IMR-90 (cell line): ENCODE measurements at regions not wholly inside any gene's neighbourhood (a gene's known extent, or its start where the extent isn't known, plus 50 kb on each side); places are given as distances from the start of the nearest gene placed in this dataset.
A peak's percentile ranks its signal among the peaks of the same experiment; 100 is the strongest.

ENCODE experiments used
- ATAC-seq: fragments of 200-7000 bp; cut with Tn5 transposase; 2 replicates; pipeline ENCODE4 v1.9.1; 2020; ENCODE audit warnings: low read depth, mild to moderate bottlenecking, moderate library complexity
- BruUV-seq: library from RNA; stranded (reverse); fragments of 400-500 nt; replicated peaks from 2 replicates; lab custom pipeline; 2021; lab: Mats Ljungman, UMichigan
- CTCF ChIA-PET: fragments of 300-600 bp; formaldehyde crosslinking; extraction: SDS; loops from one replicate; lab custom pipeline; 2021; ENCODE audit warnings: antibody characterized with exemption; lab: Yijun Ruan, JAX
- POLR2A ChIA-PET: fragments of 300-600 bp; sonication (Branson Sonifier 250); formaldehyde crosslinking; loops from one replicate; lab custom pipeline; 2022; ENCODE audit warnings: antibody characterized with exemption; ENCODE audit not compliant: unreplicated experiment; lab: Charles Lee
- DNase-seq: peaks from one replicate; pipeline ENCODE4 v3.0.0; 2013
- H2AFZ ChIP-seq: replicated peaks from 2 replicates; pipeline ENCODE3; 2013; ENCODE audit warnings: low read length, mild to moderate bottlenecking; ENCODE audit not compliant: poor library complexity
- H2AK5ac ChIP-seq: 2 replicates; pipeline ENCODE4 v1.6.1; 2013; ENCODE audit warnings: low read depth, low read length, inconsistent platforms
- H2AK9ac ChIP-seq: replicated peaks from 2 replicates; pipeline ENCODE3; 2013; ENCODE audit warnings: mild to moderate bottlenecking, low read depth, low read length, moderate library complexity; ENCODE audit not compliant: poor library complexity
- H2BK120ac ChIP-seq: 2 replicates; pipeline ENCODE4 v1.6.1; 2013; ENCODE audit warnings: low read depth, low read length, inconsistent platforms
- H2BK15ac ChIP-seq: 3 replicates; pipeline ENCODE4 v1.6.1; 2013; ENCODE audit warnings: low read depth, low read length, inconsistent platforms
- H2BK20ac ChIP-seq: 2 replicates; pipeline ENCODE4 v1.6.1; 2013; ENCODE audit warnings: low read depth, mild to moderate bottlenecking, inconsistent platforms, low read length, moderate library complexity
- H2BK5ac ChIP-seq: 2 replicates; pipeline ENCODE4 v1.6.1; 2013; ENCODE audit warnings: mild to moderate bottlenecking, low read depth, low read length, inconsistent platforms; ENCODE audit not compliant: poor library complexity, severe bottlenecking
- H3K14ac ChIP-seq: replicated peaks from 2 replicates; pipeline ENCODE4 v1.6.1; 2013; ENCODE audit warnings: low read depth, low read length, inconsistent platforms
- H3K18ac ChIP-seq: 2 replicates; pipeline ENCODE4 v1.6.1; 2013; ENCODE audit warnings: low read depth, low read length, control low read depth
- H3K23ac ChIP-seq: 2 replicates; pipeline ENCODE4 v1.6.1; 2013; ENCODE audit warnings: low read depth, low read length, inconsistent platforms
- H3K27ac ChIP-seq: 2 replicates; pipeline ENCODE4 v1.5.1; 2013; ENCODE audit warnings: mild to moderate bottlenecking, control low read depth, low read length; ENCODE audit not compliant: insufficient read depth
- H3K27me3 ChIP-seq: 2 replicates; pipeline ENCODE4 v1.6.1; 2013; ENCODE audit warnings: low read length; ENCODE audit not compliant: control insufficient read depth, insufficient read depth
- H3K36me3 ChIP-seq: 2 replicates; pipeline ENCODE4 v1.6.1; 2013; ENCODE audit warnings: low read length, mixed read lengths; ENCODE audit not compliant: control insufficient read depth, insufficient read depth
- H3K4ac ChIP-seq: 2 replicates; pipeline ENCODE4 v1.6.1; 2013; ENCODE audit warnings: low read depth, low read length, inconsistent platforms
- H3K4me1 ChIP-seq: 2 replicates; pipeline ENCODE4 v1.6.1; 2013; ENCODE audit warnings: low read length, mixed read lengths; ENCODE audit not compliant: control insufficient read depth, insufficient read depth
- H3K4me2 ChIP-seq: 2 replicates; pipeline ENCODE4 v1.6.1; 2013; ENCODE audit warnings: low read depth, mild to moderate bottlenecking, control low read depth, low read length, moderate library complexity
- H3K4me3 ChIP-seq: 2 replicates; pipeline ENCODE4 v1.5.1; 2013; ENCODE audit warnings: low read depth, mild to moderate bottlenecking, control low read depth, low read length, moderate library complexity; ENCODE audit not compliant: insufficient read depth
- H3K56ac ChIP-seq: 2 replicates; pipeline ENCODE4 v1.6.1; 2013; ENCODE audit warnings: low read length, inconsistent platforms; ENCODE audit not compliant: insufficient read depth; ENCODE audit errors: extremely low read depth
- H3K79me1 ChIP-seq, 2 experiments: 2 replicates each; pipeline ENCODE4 v1.6.1; 2013; ENCODE audit warnings: low read length in 2 of 2, inconsistent platforms in 1 of 2, low read depth in 1 of 2
- H3K9ac ChIP-seq: 2 replicates; pipeline ENCODE4 v1.6.1; 2013; ENCODE audit warnings: low read depth, low read length, control low read depth
- H3K9me1 ChIP-seq: 2 replicates; pipeline ENCODE4 v1.6.1; 2013; ENCODE audit warnings: low read length, inconsistent platforms; ENCODE audit not compliant: insufficient read depth
- H3K9me3 ChIP-seq: 2 replicates; pipeline ENCODE4 v1.6.1; 2013; ENCODE audit warnings: low read length; ENCODE audit not compliant: control insufficient read depth, insufficient read depth
- H4K20me1 ChIP-seq: 2 replicates; pipeline ENCODE4 v1.6.1; 2013; ENCODE audit warnings: low read length, inconsistent platforms; ENCODE audit not compliant: insufficient read depth
- H4K5ac ChIP-seq: 2 replicates; pipeline ENCODE4 v1.6.1; 2013; ENCODE audit warnings: mild to moderate bottlenecking, low read depth, low read length, control low read depth
- H4K8ac ChIP-seq, 2 experiments: 2 replicates each; pipeline ENCODE4 v1.6.1; 2013; ENCODE audit warnings: low read depth in 2 of 2, low read length in 2 of 2, control low read depth in 1 of 2, inconsistent platforms in 1 of 2
- H4K91ac ChIP-seq: 2 replicates; pipeline ENCODE4 v1.6.1; 2013; ENCODE audit warnings: low read depth, low read length, inconsistent platforms; ENCODE audit not compliant: insufficient read depth
- BHLHE40 ChIP-seq: fragments of 150-350 bp; IDR thresholded peaks from 2 replicates; pipeline ENCODE4 v1.6.1; 2016; ENCODE audit warnings: mild to moderate bottlenecking, low read depth, low read length
- CEBPB ChIP-seq: IDR thresholded peaks from 2 replicates; pipeline ENCODE4 v1.6.1; 2012; ENCODE audit warnings: low read depth, low read length, improper control_type of control experiment
- CHD1 ChIP-seq: IDR thresholded peaks from 2 replicates; pipeline ENCODE4 v1.6.1; 2012; ENCODE audit warnings: low read depth, low read length, improper control_type of control experiment
- ELK1 ChIP-seq: fragments of 150-350 bp; IDR thresholded peaks from 2 replicates; pipeline ENCODE4 v1.6.1; 2016; ENCODE audit warnings: low read depth, mild to moderate bottlenecking, low read length, moderate library complexity, borderline replicate concordance
- FOS ChIP-seq: fragments of 150-350 bp; IDR thresholded peaks from 2 replicates; pipeline ENCODE4 v1.6.1; 2016; ENCODE audit warnings: low read depth, low read length
- MAZ ChIP-seq: IDR thresholded peaks from 2 replicates; pipeline ENCODE4 v1.6.1; 2012; ENCODE audit warnings: low read depth, mild to moderate bottlenecking, low read length, improper control_type of control experiment, moderate library complexity, borderline replicate concordance
- MXI1 ChIP-seq: IDR thresholded peaks from 2 replicates; pipeline ENCODE4 v1.6.1; 2012; ENCODE audit warnings: low read depth, mild to moderate bottlenecking, low read length, moderate library complexity, borderline replicate concordance
- NFE2L2 ChIP-seq: fragments of 150-350 bp; IDR thresholded peaks from 2 replicates; pipeline ENCODE4 v1.6.1; 2016; ENCODE audit warnings: low read depth, mild to moderate bottlenecking, low read length
- POLR2A ChIP-seq: IDR thresholded peaks from 2 replicates; pipeline ENCODE4 v1.6.1; 2012; ENCODE audit warnings: mild to moderate bottlenecking, low read depth, low read length
- RAD21 ChIP-seq: IDR thresholded peaks from 2 replicates; pipeline ENCODE4 v1.6.1; 2012; ENCODE audit warnings: low read length, improper control_type of control experiment
- RFX5 ChIP-seq: IDR thresholded peaks from 2 replicates; pipeline ENCODE4 v1.8.0; 2012; ENCODE audit warnings: low read depth, mild to moderate bottlenecking, low read length, moderate library complexity
- USF2 ChIP-seq: fragments of 150-350 bp; IDR thresholded peaks from 2 replicates; pipeline ENCODE4 v1.6.1; 2017; ENCODE audit warnings: mild to moderate bottlenecking, antibody characterized with exemption, low read length, low read depth
- WGBS, 2 experiments: methylation state at CpG; one replicate each; pipeline versions ENCODE4 v1.1.5 to v1.1.7; 2013; ENCODE audit warnings: missing lambda C conversion rate in 2 of 2; ENCODE audit not compliant: insufficient read length in 1 of 2; ENCODE audit errors: extremely low coverage in 2 of 2; 5-methylcytosine and 5-hydroxymethylcytosine counted together
- dilution Hi-C: fragments of 300-500 bp; cut with HindIII; formaldehyde crosslinking; loops from one replicate; pipeline ENCODE4 v1.14.3; 2018; ENCODE audit warnings: low sequenced_read_pairs; ENCODE audit not compliant: unreplicated experiment
- in situ Hi-C: fragments of 300-500 bp; cut with MboI; formaldehyde crosslinking; loops from 3 replicates; pipeline ENCODE4 v1.14.3; 2019; ENCODE audit warnings: low sequenced_read_pairs, inconsistent platforms, mixed read lengths
- intact Hi-C: fragments of 100-400 bp; cut with micrococcal nuclease; formaldehyde crosslinking; loops from 2 replicates; pipeline ENCODE4 v1.10.0; 2022

GRCh38 chr1:214106375-214106774 lies 118.6 kb downstream of the PROX1 start:
- Histone ChIP-seq H4K20me1 (no peaks in the 10 kb centered on the region), H3K4ac (no peak overlapping the region), H3K4me3 (no peak overlapping the region), H2BK120ac (no peak overlapping the region), H3K79me1 (no peaks in the 10 kb centered on the region), H3K18ac (no peak overlapping the region), H3K9me1 (no peaks in the 10 kb centered on the region), H3K27ac (no peak overlapping the region), H2AK5ac (no peak overlapping the region), H3K56ac (no peak overlapping the region), H3K23ac (no peak overlapping the region), H3K4me1 (peaks cover 2% of the 10 kb centered on the region), H4K91ac (no peak overlapping the region), H3K9ac (no peak overlapping the region), H3K9me3 (no peaks in the 10 kb centered on the region), H2BK15ac (no peak overlapping the region), H2AFZ (peak overlapping the region; percentile 58), H3K14ac (no peak overlapping the region), H2BK5ac (no peak overlapping the region), H4K8ac (no peak overlapping the region; a peak in 1 of 4 replicates), H3K36me3 (no peaks in the 10 kb centered on the region), H3K27me3 (0 out of 2 replicates have a peak, but pooled peaks cover 2% of the 10 kb centered on the region), H3K4me2 (no peak overlapping the region), H2BK20ac (no peak overlapping the region; the same call in 1 of the 2 replicates), H2AK9ac (no peak overlapping the region), H4K5ac (no peak overlapping the region)
- BruUV-seq = no TSS peak
- DNase-seq (peak; percentile 15), ATAC-seq (peak; percentile 65)
- intact Hi-C loops = loop anchor here (5.0 kb wide), 1 partner anchor 219 kb away; no protein-coding TSS in a partner anchor
- ChIA-PET POLR2A (interaction anchor here (0.5 kb wide), 1 partner anchor 863 kb away, joined by 6 read pairs; no protein-coding TSS in a partner anchor), CTCF (no interaction called here)
- dilution Hi-C loops = no loop called here
- in situ Hi-C loops = no loop called here
- 40% methylated on average over 1 of the region's 9 CpGs; no CpG with 5 or more reads in 1 of the 2 experiments for WGBS, 2 experiments
- TF ChIP-seq NFE2L2 (no peak), RFX5 (no peak), CEBPB (no peak), RAD21 (no peak), CHD1 (no peak), MXI1 (no peak), USF2 (no peak), MAZ (no peak), FOS (no peak), BHLHE40 (no peak), POLR2A (no peak), ELK1 (no peak)
